Cardiac muscle cell (in vitro differentiated cells and primary cell): ENCODE measurements at regions not wholly inside any gene's neighbourhood (a gene's known extent, or its start where the extent isn't known, plus 50 kb on each side); places are given as distances from the start of the nearest gene placed in this dataset.

Experiments used
- DNase-seq, 2 donors: peaks; one replicate each; pipeline versions ENCODE4 v3.0.0 to v3.0.0-alpha.2; 2010 to 2017; ENCODE audit warnings: low read depth in 1 of 2, low spot score in 1 of 2
- H3K27ac ChIP-seq: fragments of 200-600 bp; sonication (generic); 2 replicates; pipeline ENCODE4 v1.5.1; 2016
- H3K27me3 ChIP-seq: fragments of 200-600 bp; sonication (generic); 2 replicates; pipeline ENCODE4 v1.6.0; 2016; ENCODE audit warnings: control low read depth
- H3K36me3 ChIP-seq: fragments of 200-600 bp; sonication (generic); 2 replicates; pipeline ENCODE4 v1.5.1; 2016; ENCODE audit warnings: control low read depth
- H3K4me1 ChIP-seq: fragments of 200-600 bp; sonication (generic); 2 replicates; pipeline ENCODE4 v1.8.1; 2017; ENCODE audit warnings: low read depth, mild to moderate bottlenecking, mixed run types
- H3K4me3 ChIP-seq: fragments of 200-600 bp; sonication (generic); 2 replicates; pipeline ENCODE4 v1.5.1; 2016; ENCODE audit warnings: mild to moderate bottlenecking
- H3K9me3 ChIP-seq: fragments of 200-600 bp; sonication (generic); 2 replicates; pipeline ENCODE4 v1.5.1; 2017; ENCODE audit warnings: low read depth, mild to moderate bottlenecking, control low read depth
- CTCF ChIP-seq: IDR thresholded peaks from 2 replicates; pipeline ENCODE4 v1.5.1; 2012; ENCODE audit warnings: low read depth, mild to moderate bottlenecking, low read length

GRCh38 chr13:72151241-72151640 is 284.2 kb upstream of the DACH1 start:
- no peaks in the 10 kb centered on the region for H3K4me1 ChIP-seq
- no peak overlapping the region for H3K27ac ChIP-seq
- no peaks in the 10 kb centered on the region for H3K9me3 ChIP-seq
- no peak for TF ChIP-seq CTCF
- no peaks in the 10 kb centered on the region for H3K27me3 ChIP-seq
- peak in 1 of 2 donors; percentile 43 for DNase-seq
- no peak overlapping the region for H3K4me3 ChIP-seq
- H3K36me3 ChIP-seq = no peaks in the 10 kb centered on the region

GRCh38 chr13:72150502-72150901 is 283.5 kb upstream of the DACH1 start:
- TF ChIP-seq CTCF = no peak
- no peak for DNase-seq
- Histone ChIP-seq H3K27me3 (no peaks in the 10 kb centered on the region), H3K36me3 (no peaks in the 10 kb centered on the region), H3K4me3 (no peak overlapping the region), H3K4me1 (no peaks in the 10 kb centered on the region), H3K27ac (no peak overlapping the region), H3K9me3 (no peaks in the 10 kb centered on the region)

- no peaks in the 10 kb centered on the region for H3K9me3 ChIP-seq
- H3K36me3 ChIP-seq = no peaks in the 10 kb centered on the region
- H3K27me3 ChIP-seq = no peaks in the 10 kb centered on the region
- no peak overlapping the region for H3K27ac ChIP-seq
- no peaks in the 10 kb centered on the region for H3K4me1 ChIP-seq
- no peak for TF ChIP-seq CTCF
- no peak for DNase-seq
- H3K4me3 ChIP-seq = no peak overlapping the region
These were observed 282.7 kb upstream of the DACH1 start for GRCh38 chr13:72149701-72150100.

GRCh38 chr13:72146816-72147215 is 279.8 kb upstream of the DACH1 start:
- Histone ChIP-seq H3K27me3 (no peaks in the 10 kb centered on the region), H3K4me3 (no peak overlapping the region), H3K4me1 (no peaks in the 10 kb centered on the region), H3K27ac (no peak overlapping the region), H3K9me3 (no peaks in the 10 kb centered on the region), H3K36me3 (no peaks in the 10 kb centered on the region)
- no peak for TF ChIP-seq CTCF
- no peak for DNase-seq

GRCh38 chr13:72145383-72145782 is 278.4 kb upstream of the DACH1 start:
- no peak for TF ChIP-seq CTCF
- H3K9me3 ChIP-seq = no peaks in the 10 kb centered on the region
- H3K27ac ChIP-seq = no peak overlapping the region
- no peaks in the 10 kb centered on the region for H3K36me3 ChIP-seq
- no peaks in the 10 kb centered on the region for H3K4me1 ChIP-seq
- H3K27me3 ChIP-seq = no peaks in the 10 kb centered on the region
- no peak overlapping the region for H3K4me3 ChIP-seq
- no peak for DNase-seq

GRCh38 chr13:72144636-72145035 is 277.6 kb upstream of the DACH1 start:
- H3K4me3 ChIP-seq = no peak overlapping the region
- no peak for TF ChIP-seq CTCF
- no peaks in the 10 kb centered on the region for H3K9me3 ChIP-seq
- H3K4me1 ChIP-seq = no peaks in the 10 kb centered on the region
- H3K36me3 ChIP-seq = no peaks in the 10 kb centered on the region
- H3K27ac ChIP-seq = no peak overlapping the region
- no peak for DNase-seq
- no peaks in the 10 kb centered on the region for H3K27me3 ChIP-seq
